HCT116 (cell line): ENCODE measurements at regions not wholly inside any gene's neighbourhood (a gene's known extent, or its start where the extent isn't known, plus 50 kb on each side); places are given as distances from the start of the nearest gene placed in this dataset.

ENCODE experiments used
- ATAC-seq: fragments of 200-7000 bp; cut with Tn5 transposase; 2 replicates; pipeline ENCODE4 v1.9.1; 2020; ENCODE audit warnings: mild to moderate bottlenecking, moderate library complexity
- BruUV-seq: library from RNA; stranded (reverse); fragments of 400-500 nt; replicated peaks from 2 replicates; lab custom pipeline; 2021; lab: Mats Ljungman, UMichigan
- CTCF ChIA-PET: fragments of 300-600 bp; sonication (Branson Sonifier 250); formaldehyde crosslinking; loops from one replicate; lab custom pipeline; 2021; ENCODE audit warnings: antibody characterized with exemption; lab: Charles Lee
- POLR2A ChIA-PET: fragments of 300-600, 350-600 bp; sonication (Branson Sonifier 250); formaldehyde crosslinking; loops from one replicate; lab custom pipeline; 2021; ENCODE audit warnings: antibody characterized with exemption; lab: Charles Lee
- RAD21 ChIA-PET, 2 experiments: fragments of 300-600 bp; sonication (Branson Sonifier 250); formaldehyde crosslinking; loops; one replicate each; lab custom pipeline; 2023; ENCODE audit warnings: low total read pairs in 2 of 2; ENCODE audit not compliant: uncharacterized antibody in 2 of 2, unreplicated experiment in 2 of 2, low non-redundant PET in 1 of 2; lab: Charles Lee
- DNase-seq: peaks from one replicate; pipeline ENCODE4 v3.0.0-alpha.2; 2010; ENCODE audit warnings: low read depth, low spot score
- H2AFZ ChIP-seq: fragments of 200-600 bp; shearing (Covaris generic), sonication (generic); 2 replicates; pipeline ENCODE4 v1.6.1; 2017; ENCODE audit warnings: low read depth, mixed run types, mixed read lengths, antibody characterized with exemption, low read length; ENCODE audit not compliant: poor library complexity, severe bottlenecking
- H3K27ac ChIP-seq: 2 replicates; pipeline ENCODE4 v1.5.1; 2012; ENCODE audit warnings: low read depth, low read length
- H3K27me3 ChIP-seq: fragments of 200-600 bp; sonication (generic); 2 replicates; pipeline ENCODE4 v1.6.1; 2016; ENCODE audit warnings: mixed run types, low read length, mixed read lengths; ENCODE audit not compliant: insufficient read depth
- H3K36me3 ChIP-seq, 2 experiments: fragments of 200-500 bp in 1 of 2; fragments of 200-600 bp in 1 of 2; sonication (Bioruptor generic) in 1 of 2; sonication (generic) in 1 of 2; 2 replicates each; pipeline versions ENCODE4 v1.5.1 to v1.6.1; 2014 to 2016; ENCODE audit warnings: low read length in 2 of 2, inconsistent platforms in 1 of 2, mixed read lengths in 1 of 2, mixed run types in 1 of 2; ENCODE audit not compliant: insufficient read depth in 2 of 2, control insufficient read depth in 1 of 2
- H3K4me1 ChIP-seq, 2 experiments: fragments of 200-600 bp in 1 of 2; sonication (generic) in 1 of 2; 2 replicates each; pipeline versions ENCODE4 v1.5.1 to v1.6.1; 2012 to 2017; ENCODE audit warnings: low read length in 2 of 2, inconsistent platforms in 1 of 2, mild to moderate bottlenecking in 1 of 2, mixed read lengths in 1 of 2, mixed run types in 1 of 2, moderate library complexity in 1 of 2; ENCODE audit not compliant: insufficient read depth in 2 of 2, control insufficient read depth in 1 of 2
- H3K4me2 ChIP-seq: fragments of 200-600 bp; sonication (generic); 2 replicates; pipeline ENCODE4 v1.6.1; 2017; ENCODE audit warnings: mixed run types, low read length, mixed read lengths
- H3K4me3 ChIP-seq, 2 experiments: fragments of 200-600 bp in 1 of 2; sonication (generic) in 1 of 2; replicated peaks in 1 of 2; 2 replicates each; pipeline ENCODE4 v1.5.1; 2011 to 2016; ENCODE audit warnings: low read length in 2 of 2, control low read depth in 1 of 2, low read depth in 1 of 2, mild to moderate bottlenecking in 1 of 2, mixed read lengths in 1 of 2, mixed run types in 1 of 2
- H3K79me2 ChIP-seq: fragments of 200-600 bp; sonication (generic); 2 replicates; pipeline ENCODE4 v1.6.1; 2017; ENCODE audit warnings: mild to moderate bottlenecking, mixed run types, low read length, moderate library complexity, mixed read lengths; ENCODE audit not compliant: insufficient read depth
- H3K9ac ChIP-seq: fragments of 200-600 bp; sonication (generic); 2 replicates; pipeline ENCODE4 v1.6.1; 2016; ENCODE audit warnings: low read length, mixed read lengths
- H3K9me2 ChIP-seq: fragments of 200-600 bp; sonication (generic), shearing (Covaris generic); 2 replicates; pipeline ENCODE4 v1.6.1; 2017; ENCODE audit warnings: mixed run types, mild to moderate bottlenecking, moderate library complexity; ENCODE audit not compliant: insufficient read depth
- H3K9me3 ChIP-seq, 2 experiments: fragments of 200-500 bp in 1 of 2; fragments of 200-600 bp in 1 of 2; sonication (Bioruptor generic) in 1 of 2; sonication (generic) in 1 of 2; 2 replicates each; pipeline ENCODE4 v1.6.1; 2014 to 2017; ENCODE audit warnings: low read length in 2 of 2, mixed read lengths in 2 of 2, inconsistent platforms in 1 of 2, low read depth in 1 of 2, mild to moderate bottlenecking in 1 of 2, mixed run types in 1 of 2, moderate library complexity in 1 of 2; ENCODE audit not compliant: control insufficient read depth in 1 of 2, insufficient read depth in 1 of 2
- H4K20me1 ChIP-seq: fragments of 200-600 bp; sonication (generic), shearing (Covaris generic); 2 replicates; pipeline ENCODE4 v1.6.1; 2017; ENCODE audit warnings: mixed run types, mild to moderate bottlenecking, moderate library complexity; ENCODE audit not compliant: insufficient read depth
- CBX3 ChIP-seq: IDR thresholded peaks from 2 replicates; pipeline ENCODE4 v1.6.1; 2012; ENCODE audit warnings: low read depth
- EGR1 ChIP-seq: IDR thresholded peaks from 2 replicates; pipeline ENCODE4 v1.6.1; 2012; ENCODE audit warnings: low read depth
- MAX ChIP-seq: IDR thresholded peaks from 2 replicates; pipeline ENCODE4 v1.6.1; 2012
- RAD21 ChIP-seq: IDR thresholded peaks from 2 replicates; pipeline ENCODE4 v1.6.1; 2012; ENCODE audit warnings: low read depth, mild to moderate bottlenecking
- ZBTB33 ChIP-seq: IDR thresholded peaks from 2 replicates; pipeline ENCODE4 v1.6.1; 2011; ENCODE audit warnings: mild to moderate bottlenecking, low read length, moderate library complexity; ENCODE audit not compliant: insufficient replicate concordance; ENCODE audit errors: extremely low read depth
- ZNF274 ChIP-seq: fragments of 200-500 bp; sonication (Bioruptor generic); IDR thresholded peaks from 2 replicates; pipeline ENCODE4 v1.6.1; 2014; ENCODE audit warnings: mild to moderate bottlenecking, low read depth, low read length, inconsistent platforms
- intact Hi-C: fragments of 100-400 bp; cut with micrococcal nuclease; formaldehyde crosslinking; loops from 2 replicates; pipeline ENCODE4 v1.10.0; 2022

- TF ChIP-seq EGR1 = no peak
These were observed 620.2 kb upstream of the BCHE start (continued) for GRCh38 chr3:166457382-166457781.

GRCh38 chr3:166456286-166456685, 619.1 kb upstream of the BCHE start:
- no TSS peak for BruUV-seq
- intact Hi-C loops = no loop called here
- H3K36me3 ChIP-seq = no peaks in the 10 kb centered on the region
- CTCF ChIA-PET = no interaction called here
- no peaks in the 10 kb centered on the region for H3K9me3 ChIP-seq
- no peak for DNase-seq
- no peaks in the 10 kb centered on the region for H3K9me2 ChIP-seq
- H2AFZ ChIP-seq = no peak overlapping the region
- no peaks in the 10 kb centered on the region for H3K4me1 ChIP-seq
- H3K27me3 ChIP-seq = no peaks in the 10 kb centered on the region
- no peak for ATAC-seq
- no peaks in the 10 kb centered on the region for H4K20me1 ChIP-seq
- TF ChIP-seq ZBTB33 = no peak
- TF ChIP-seq MAX = no peak
- no peak for TF ChIP-seq CBX3
- RAD21 ChIA-PET = no interaction called here
- no peaks in the 10 kb centered on the region for H3K79me2 ChIP-seq
- no peak overlapping the region for H3K27ac ChIP-seq
- H3K4me3 ChIP-seq = no peak overlapping the region
- H3K4me2 ChIP-seq = no peak overlapping the region
- H3K9ac ChIP-seq = no peak overlapping the region
- POLR2A ChIA-PET = no interaction called here

- H3K27ac ChIP-seq = no peak overlapping the region
- no peak for DNase-seq
- intact Hi-C loops = no loop called here
- no peaks in the 10 kb centered on the region for H3K4me1 ChIP-seq
- H3K79me2 ChIP-seq = no peaks in the 10 kb centered on the region
- H3K36me3 ChIP-seq = no peaks in the 10 kb centered on the region
- ChIA-PET CTCF (no interaction called here), POLR2A (no interaction called here), RAD21 (no interaction called here)
- H3K27me3 ChIP-seq = no peaks in the 10 kb centered on the region
- H3K9me3 ChIP-seq = no peaks in the 10 kb centered on the region
- H3K4me2 ChIP-seq = no peak overlapping the region
- ATAC-seq = no peak
- no peak overlapping the region for H3K9ac ChIP-seq
- no peaks in the 10 kb centered on the region for H4K20me1 ChIP-seq
- H2AFZ ChIP-seq = no peak overlapping the region
- no peak for TF ChIP-seq ZNF274
- no peak for TF ChIP-seq RAD21
- H3K9me2 ChIP-seq = no peaks in the 10 kb centered on the region
- H3K4me3 ChIP-seq = no peak overlapping the region
- BruUV-seq = no TSS peak
These were observed 618.5 kb upstream of the BCHE start for GRCh38 chr3:166455744-166456143.
